H1 (cell line): ENCODE measurements at regions not wholly inside any gene's neighbourhood (a gene's known extent, or its start where the extent isn't known, plus 50 kb on each side); places are given as distances from the start of the nearest gene placed in this dataset.

Source experiments
- CTCF ChIA-PET: fragments of 300-600 bp; sonication (Branson Sonifier 250); formaldehyde crosslinking; loops from one replicate; lab custom pipeline; 2021; ENCODE audit not compliant: partially characterized antibody; lab: Charles Lee
- POLR2A ChIA-PET: fragments of 300-600 bp; sonication (Branson Sonifier 250); formaldehyde crosslinking; loops from one replicate; lab custom pipeline; 2021; ENCODE audit warnings: inconsistent platforms; ENCODE audit not compliant: partially characterized antibody; lab: Charles Lee
- DNase-seq, 2 experiments: peaks; one replicate each; pipeline versions ENCODE4 v3.0.0 to v3.0.0-alpha.2; 2010 to 2022; ENCODE audit warnings: low spot score in 2 of 2, low read depth in 1 of 2, mixed read lengths in 1 of 2
- FAIRE-seq: peaks from 2 replicates; lab custom pipeline; 2011; peaks lifted over from hg19 to GRCh38; lab: Jason Lieb, UNC
- H2AFZ ChIP-seq: 2 replicates; pipeline ENCODE4 v1.8.1; 2012; ENCODE audit warnings: low read length, inconsistent platforms
- H2AK5ac ChIP-seq: 2 replicates; pipeline ENCODE4 v1.6.1; 2013; ENCODE audit warnings: low read depth, low read length
- H2BK120ac ChIP-seq: replicated peaks from 2 replicates; pipeline ENCODE3; 2013; ENCODE audit warnings: low read depth, low read length, inconsistent platforms
- H2BK12ac ChIP-seq: 2 replicates; pipeline ENCODE4 v1.6.1; 2013; ENCODE audit warnings: low read depth, low read length
- H2BK15ac ChIP-seq: 2 replicates; pipeline ENCODE4 v1.6.1; 2013; ENCODE audit warnings: low read length
- H2BK20ac ChIP-seq: 2 replicates; pipeline ENCODE4 v1.6.1; 2013; ENCODE audit warnings: low read length
- H2BK5ac ChIP-seq: 2 replicates; pipeline ENCODE4 v1.6.1; 2013; ENCODE audit warnings: low read depth, low read length
- H3K14ac ChIP-seq: 2 replicates; pipeline ENCODE4 v1.6.1; 2013; ENCODE audit warnings: inconsistent platforms; ENCODE audit not compliant: insufficient read length
- H3K18ac ChIP-seq: 2 replicates; pipeline ENCODE4 v1.6.1; 2013; ENCODE audit warnings: low read length; ENCODE audit errors: extremely low read depth
- H3K23ac ChIP-seq: 2 replicates; pipeline ENCODE4 v1.6.1; 2013; ENCODE audit warnings: inconsistent platforms; ENCODE audit not compliant: insufficient read length
- H3K23me2 ChIP-seq: 2 replicates; pipeline ENCODE4 v1.6.1; 2013; ENCODE audit warnings: low read depth, low read length
- H3K27ac ChIP-seq: 2 replicates; pipeline ENCODE4 v1.6.1; 2011; ENCODE audit warnings: low read depth, low read length, inconsistent platforms
- H3K27me3 ChIP-seq, 4 experiments: replicated peaks in 1 of 4; 1 replicate in 1 of 4; 2 replicates in 3 of 4; pipeline versions ENCODE4 v1.6.1 to v1.8.1; 2011 to 2013; ENCODE audit warnings: low read length in 3 of 4, mild to moderate bottlenecking in 3 of 4, inconsistent platforms in 2 of 4, mixed read lengths in 2 of 4, moderate library complexity in 1 of 4; ENCODE audit not compliant: control insufficient read depth in 3 of 4, insufficient read depth in 3 of 4; ENCODE audit errors: extremely low read depth in 1 of 4
- H3K36me3 ChIP-seq, 4 experiments: 2 replicates each; pipeline versions ENCODE4 v1.6.1 to v1.8.1; 2011 to 2013; ENCODE audit warnings: mild to moderate bottlenecking in 4 of 4, low read length in 3 of 4, moderate library complexity in 2 of 4, control low read depth in 1 of 4, inconsistent platforms in 1 of 4; ENCODE audit not compliant: insufficient read depth in 4 of 4, control insufficient read depth in 2 of 4
- H3K4ac ChIP-seq: replicated peaks from 2 replicates; pipeline ENCODE3; 2013; ENCODE audit warnings: low read length, low read depth, mixed read lengths, inconsistent platforms; ENCODE audit not compliant: insufficient read length
- H3K4me1 ChIP-seq, 4 experiments: replicated peaks in 1 of 4; 1 replicate in 1 of 4; 2 replicates in 3 of 4; pipeline versions ENCODE4 v1.6.1 to v1.8.1; 2011 to 2013; ENCODE audit warnings: low read length in 3 of 4, inconsistent platforms in 2 of 4, mixed read lengths in 1 of 4; ENCODE audit not compliant: insufficient read depth in 4 of 4, control insufficient read depth in 3 of 4
- H3K4me2 ChIP-seq, 2 experiments: 2 replicates each; pipeline versions ENCODE4 v1.6.1 to v1.8.1; 2011 to 2013; ENCODE audit warnings: low read depth in 2 of 2, low read length in 2 of 2, control low read depth in 1 of 2, inconsistent platforms in 1 of 2, mild to moderate bottlenecking in 1 of 2; ENCODE audit not compliant: insufficient read depth in 1 of 2
- H3K4me3 ChIP-seq, 4 experiments: fragments of 200-600, 300-600 bp in 1 of 4; sonication (generic), shearing (Covaris generic), sonication (Bioruptor Twin) in 1 of 4; 2 replicates each; pipeline versions ENCODE4 v1.5.1 to v1.8.1; 2011 to 2016; ENCODE audit warnings: low read length in 4 of 4, low read depth in 3 of 4, control low read depth in 2 of 4, inconsistent platforms in 2 of 4, mild to moderate bottlenecking in 2 of 4, mixed read lengths in 1 of 4, moderate library complexity in 1 of 4; ENCODE audit not compliant: insufficient read depth in 2 of 4; ENCODE audit errors: extremely low read depth in 1 of 4
- H3K56ac ChIP-seq: replicated peaks from 2 replicates; pipeline ENCODE3; 2013; ENCODE audit warnings: low read depth, mild to moderate bottlenecking, mixed read lengths, low read length, inconsistent platforms; ENCODE audit not compliant: insufficient read length
- H3K79me1 ChIP-seq: 2 replicates; pipeline ENCODE4 v1.6.1; 2013; ENCODE audit warnings: low read depth, low read length, control low read depth
- H3K79me2 ChIP-seq, 2 experiments: 2 replicates each; pipeline versions ENCODE4 v1.6.1 to v1.8.1; 2012 to 2013; ENCODE audit warnings: low read length in 2 of 2, mild to moderate bottlenecking in 2 of 2, inconsistent platforms in 1 of 2; ENCODE audit not compliant: insufficient read depth in 2 of 2, control insufficient read depth in 1 of 2
- H3K9ac ChIP-seq, 4 experiments: replicated peaks in 1 of 4; 1 replicate in 1 of 4; 2 replicates in 3 of 4; pipeline versions ENCODE4 v1.6.1 to v1.8.1; 2011 to 2013; ENCODE audit warnings: low read depth in 3 of 4, low read length in 3 of 4, control low read depth in 2 of 4, mild to moderate bottlenecking in 2 of 4, moderate library complexity in 2 of 4, inconsistent platforms in 1 of 4; ENCODE audit errors: extremely low read depth in 1 of 4
- H3K9me3 ChIP-seq, 2 experiments: 2 replicates each; pipeline versions ENCODE4 v1.6.1 to v1.8.1; 2012 to 2013; ENCODE audit warnings: mild to moderate bottlenecking in 2 of 2, moderate library complexity in 2 of 2, control low read depth in 1 of 2, inconsistent platforms in 1 of 2, low read depth in 1 of 2, low read length in 1 of 2, mixed read lengths in 1 of 2; ENCODE audit not compliant: insufficient read depth in 2 of 2
- H4K20me1 ChIP-seq, 2 experiments: replicated peaks in 1 of 2; 2 replicates each; pipeline versions ENCODE3 to v1.8.1; 2011 to 2013; ENCODE audit warnings: inconsistent platforms in 2 of 2, low read length in 2 of 2, mild to moderate bottlenecking in 1 of 2; ENCODE audit not compliant: insufficient read depth in 2 of 2, control insufficient read depth in 1 of 2
- H4K5ac ChIP-seq: 2 replicates; pipeline ENCODE4 v1.6.1; 2013; ENCODE audit warnings: low read length, low read depth, mixed read lengths, inconsistent platforms; ENCODE audit not compliant: insufficient read length
- H4K8ac ChIP-seq: 2 replicates; pipeline ENCODE4 v1.8.0; 2013; ENCODE audit warnings: mild to moderate bottlenecking, moderate library complexity, low read length, inconsistent platforms; ENCODE audit not compliant: insufficient read depth; ENCODE audit errors: extremely low read depth
- H4K91ac ChIP-seq: replicated peaks from 2 replicates; pipeline ENCODE3; 2013; ENCODE audit warnings: low read length, mixed read lengths, inconsistent platforms; ENCODE audit not compliant: insufficient read length
- ASH2L ChIP-seq: fragments of 200-600, 300-600 bp; sonication (generic); IDR thresholded peaks from one replicate; pipeline ENCODE4 v1.7.1; 2017; ENCODE audit warnings: low read length
- CBX8 ChIP-seq: fragments of 300-800, 300-1000 bp; sonication (generic); IDR thresholded peaks from 2 replicates; pipeline ENCODE4 v1.7.1; 2016; ENCODE audit warnings: low read depth, low read length, borderline replicate concordance
- CHD2 ChIP-seq: IDR thresholded peaks from 2 replicates; pipeline ENCODE4 v1.6.1; 2012; ENCODE audit warnings: low read length, improper control_type of control experiment
- EZH2 ChIP-seq: fragments of 200-600 bp; sonication (generic); IDR thresholded peaks from 2 replicates; pipeline ENCODE4 v1.7.1; 2012; ENCODE audit warnings: low read depth, mild to moderate bottlenecking, moderate library complexity, low read length, inconsistent platforms; ENCODE audit not compliant: severe bottlenecking
- FOSL1 ChIP-seq: IDR thresholded peaks from 2 replicates; pipeline ENCODE4 v1.6.1; 2011; ENCODE audit warnings: mild to moderate bottlenecking, low read depth, low read length, moderate library complexity; ENCODE audit not compliant: insufficient read depth
- JUND ChIP-seq: IDR thresholded peaks from 2 replicates; pipeline ENCODE4 v1.6.1; 2011; ENCODE audit warnings: mild to moderate bottlenecking, improper control_type of control experiment, low read length
- KDM4A ChIP-seq: IDR thresholded peaks from one replicate; pipeline ENCODE4 v1.7.1; 2012; ENCODE audit warnings: low read depth, mild to moderate bottlenecking, moderate library complexity, low read length, inconsistent platforms; ENCODE audit not compliant: severe bottlenecking
- SIN3A ChIP-seq, 2 experiments: IDR thresholded peaks in 1 of 2; conservative IDR thresholded peaks in 1 of 2; 2 replicates each; pipeline ENCODE4 v1.6.1; 2011 to 2012; ENCODE audit warnings: low read length in 2 of 2, improper control_type of control experiment in 1 of 2, low read depth in 1 of 2, mild to moderate bottlenecking in 1 of 2
- SRF ChIP-seq: IDR thresholded peaks from 2 replicates; pipeline ENCODE4 v1.6.1; 2011; ENCODE audit warnings: mild to moderate bottlenecking, low read depth, low read length, moderate library complexity
- TCF12 ChIP-seq: IDR thresholded peaks from 2 replicates; pipeline ENCODE4 v1.6.1; 2011; ENCODE audit warnings: low read depth, mild to moderate bottlenecking, low read length
- ZNF274 ChIP-seq: IDR thresholded peaks from 2 replicates; pipeline ENCODE4 v1.7.0; 2012; ENCODE audit warnings: low read length, borderline replicate concordance; ENCODE audit errors: extremely low read depth
- WGBS, 2 experiments: shearing (Covaris generic) in 1 of 2; methylation state at CpG; one replicate each; pipeline versions ENCODE4 v1.1.6 to v1.1.7; 2013 to 2015; ENCODE audit warnings: low lambda C conversion rate in 2 of 2, mixed read lengths in 2 of 2, inconsistent platforms in 1 of 2, low coverage in 1 of 2, missing lambda C conversion rate in 1 of 2; ENCODE audit not compliant: insufficient replicate concordance in 2 of 2, insufficient coverage in 1 of 2, insufficient read length in 1 of 2; ENCODE audit errors: extremely low coverage in 1 of 2, missing lambda C conversion rate in 1 of 2; 5-methylcytosine and 5-hydroxymethylcytosine counted together

DNA sequence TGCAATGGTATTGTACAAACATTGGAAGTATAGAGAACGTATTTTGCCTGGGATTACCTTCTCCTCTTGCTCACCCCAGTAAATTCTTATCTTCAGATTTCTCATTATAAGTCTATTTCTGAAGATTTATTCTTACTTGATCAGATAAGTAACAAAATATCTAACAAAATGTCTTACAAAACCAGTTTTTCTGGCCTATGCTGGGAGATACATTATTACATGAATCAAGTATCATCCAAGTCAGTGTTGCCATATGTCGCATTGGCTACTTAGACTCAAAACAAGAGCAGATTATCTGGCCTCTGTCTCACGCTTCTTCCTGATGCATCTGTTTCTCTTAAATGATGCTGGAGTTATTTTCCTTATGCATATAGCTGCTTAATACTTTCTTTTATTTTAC lies 408.5 kb downstream of the CCER1 start:
- Histone ChIP-seq H3K27me3 (no peaks in the 10 kb centered on the region), H2BK120ac (no peak overlapping the region), H3K4me2 (no peak overlapping the region), H2BK15ac (no peak overlapping the region), H2BK20ac (no peak overlapping the region), H3K23me2 (no peaks in the 10 kb centered on the region), H3K4me1 (no peaks in the 10 kb centered on the region), H2AFZ (no peak overlapping the region), H3K9ac (no peak overlapping the region), H4K20me1 (no peaks in the 10 kb centered on the region), H3K23ac (no peak overlapping the region), H3K4ac (no peak overlapping the region), H3K18ac (no peak overlapping the region), H3K14ac (no peak overlapping the region), H3K4me3 (no peak overlapping the region), H3K9me3 (no peaks in the 10 kb centered on the region), H3K27ac (no peak overlapping the region), H4K5ac (no peak overlapping the region), H3K79me2 (no peaks in the 10 kb centered on the region), H4K91ac (no peak overlapping the region), H3K36me3 (no peaks in the 10 kb centered on the region), H2AK5ac (no peak overlapping the region), H2BK12ac (no peak overlapping the region), H2BK5ac (no peak overlapping the region), H3K79me1 (no peaks in the 10 kb centered on the region), H4K8ac (no peak overlapping the region), H3K56ac (no peak overlapping the region)
- no peak for TF ChIP-seq CHD2
- no peak for TF ChIP-seq ASH2L
- no peak for TF ChIP-seq KDM4A
- no peak for TF ChIP-seq JUND
- TF ChIP-seq FOSL1, result no peak
- no peak for TF ChIP-seq CBX8
- TF ChIP-seq ZNF274, result no peak
- TF ChIP-seq SIN3A (conservative IDR thresholded peaks at IDR 0.05 in 1 of 2, IDR thresholded peaks at IDR 0.05 in 1 of 2; ENCODE audit: low read depth in 1 of 2, low read length in 2 of 2), result no peak
- no peak for TF ChIP-seq EZH2
- TF ChIP-seq TCF12, result no peak
- no peak for TF ChIP-seq SRF
- FAIRE-seq, result no peak
- 93% methylated on average over 3 of the region's 3 CpGs; no CpG with 5 or more reads in 1 of the 2 experiments for WGBS, 2 experiments
- ChIA-PET CTCF (no interaction called here), POLR2A (no interaction called here)
- DNase-seq, result no peak
